NCI-H82 (cell line): ENCODE measurements at regions not wholly inside any gene's neighbourhood (a gene's known extent, or its start where the extent isn't known, plus 50 kb on each side); places are given as distances from the start of the nearest gene placed in this dataset.
"Not testable (repeated sequence)": the region's sequence is repeated elsewhere in the genome, so short reads cannot be mapped to it uniquely, and the experiment has no call there.

Experiments used
- DNase-seq: peaks from one replicate; lab custom pipeline; 2025; lab: John Stamatoyannopoulos, UW

DNA sequence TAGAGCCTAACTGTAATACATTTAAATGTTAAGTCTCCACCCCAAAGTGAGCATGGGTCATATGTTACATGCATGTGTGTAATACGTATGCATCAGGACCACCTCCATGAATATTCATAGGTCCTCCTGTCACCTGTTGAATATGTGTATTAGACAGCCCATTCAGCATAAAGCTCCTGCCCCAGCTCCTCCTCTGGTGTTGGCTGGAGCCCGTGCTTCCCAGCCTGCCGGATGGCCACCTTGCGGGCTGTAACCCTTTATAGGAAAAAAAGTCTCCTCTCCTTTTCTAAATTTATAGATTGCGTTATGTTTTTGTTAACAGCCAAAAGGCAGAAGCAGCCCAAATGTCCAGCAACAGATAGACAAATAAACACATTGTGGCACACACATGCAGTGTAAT, 299.5 kb downstream of the MED10 start:
- no peak for DNase-seq

DNA sequence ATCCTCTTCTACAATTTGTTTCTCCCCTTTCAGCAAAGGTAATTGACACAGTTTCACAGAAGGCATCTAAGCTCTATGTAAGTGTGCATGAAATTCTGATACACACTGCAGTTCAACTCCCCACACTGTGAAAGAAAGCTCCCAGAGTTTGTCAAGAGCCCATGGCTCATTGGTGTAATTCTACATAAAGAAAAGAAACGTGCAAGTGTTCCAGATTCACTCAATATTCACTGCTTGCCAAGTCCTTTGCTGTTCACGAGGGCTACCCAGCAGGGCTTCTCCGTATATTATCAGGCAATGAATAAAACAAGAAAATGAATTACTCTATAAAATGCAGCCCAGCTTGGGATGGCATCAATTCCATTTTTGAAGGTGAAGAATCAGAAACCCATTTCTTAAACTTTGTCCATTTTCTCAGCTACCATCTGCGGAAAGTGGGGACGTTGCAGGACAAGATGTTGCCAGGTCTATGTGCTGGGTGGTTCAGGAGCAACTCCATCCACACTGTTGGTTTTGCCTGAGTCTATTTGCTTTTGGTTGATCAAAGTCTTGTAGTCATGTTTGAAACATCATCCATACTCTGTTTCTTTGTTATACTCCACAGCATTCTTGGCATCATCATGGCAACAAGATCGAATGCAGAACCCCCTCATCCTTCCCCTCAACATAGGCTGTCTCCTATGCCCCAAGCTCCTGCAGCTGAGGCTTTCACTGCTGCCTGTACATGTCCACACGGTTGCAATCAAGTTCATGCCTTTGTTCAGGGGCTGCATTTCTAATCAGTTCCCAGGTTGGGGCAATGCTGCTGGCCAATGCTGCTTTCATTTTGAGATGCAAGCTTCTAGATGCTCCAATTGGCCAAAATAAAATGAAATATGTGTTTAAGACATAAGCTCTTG, 301.8 kb downstream of the MED10 start:
- DNase-seq: no peak

DNA sequence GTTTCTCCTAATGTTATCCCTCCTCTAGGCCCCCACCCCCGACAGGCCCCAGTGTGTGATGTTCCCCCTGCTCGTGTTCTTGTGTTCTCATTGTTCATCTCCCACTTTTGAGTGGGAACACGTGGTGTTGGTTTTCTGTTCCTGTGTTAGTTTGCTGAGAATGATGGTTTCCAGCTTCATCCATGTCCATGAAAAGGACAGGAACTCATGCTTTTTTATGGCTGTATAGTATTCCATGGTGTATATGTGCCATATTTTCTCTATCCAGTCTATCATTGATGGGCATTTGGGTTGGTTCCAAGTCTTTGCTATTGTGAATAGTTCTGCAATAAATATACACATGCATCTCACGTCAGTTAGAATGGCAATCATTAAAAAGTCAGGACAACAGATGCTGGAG, 305.9 kb downstream of the MED10 start:
- DNase-seq: not testable (repeated sequence)

DNA sequence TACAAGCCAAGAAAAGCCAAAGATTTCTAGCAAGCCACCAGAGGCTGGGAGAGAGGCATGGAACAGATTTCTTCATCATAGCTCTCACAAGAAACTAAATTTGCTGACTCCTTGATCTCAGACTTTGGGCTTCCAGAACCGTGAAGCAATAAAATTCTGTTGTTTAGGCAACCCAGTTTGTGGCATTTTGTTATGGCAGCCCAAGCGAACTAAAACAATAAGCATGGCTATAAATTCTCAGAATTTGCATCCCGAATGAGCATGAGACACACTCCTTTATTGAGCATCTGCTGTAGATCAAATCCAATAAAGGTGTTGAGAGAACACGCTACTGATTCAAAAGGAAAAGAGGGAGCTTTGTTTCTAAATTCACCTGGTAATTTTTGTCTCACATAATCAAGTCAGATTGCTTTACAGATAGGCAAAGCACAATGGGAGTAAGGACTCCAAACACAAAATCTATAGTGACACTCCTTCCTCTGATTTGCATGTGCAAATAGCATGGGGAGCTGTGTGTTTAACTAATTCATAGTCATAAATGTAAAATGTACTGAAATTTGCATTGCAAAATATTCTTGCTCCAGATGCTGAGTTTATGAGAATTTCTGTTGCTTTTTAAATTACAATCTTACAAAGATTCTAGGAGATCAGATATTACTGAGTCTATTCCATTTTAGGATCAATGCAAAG, 308.7 kb downstream of the MED10 start:
- no peak for DNase-seq

DNA sequence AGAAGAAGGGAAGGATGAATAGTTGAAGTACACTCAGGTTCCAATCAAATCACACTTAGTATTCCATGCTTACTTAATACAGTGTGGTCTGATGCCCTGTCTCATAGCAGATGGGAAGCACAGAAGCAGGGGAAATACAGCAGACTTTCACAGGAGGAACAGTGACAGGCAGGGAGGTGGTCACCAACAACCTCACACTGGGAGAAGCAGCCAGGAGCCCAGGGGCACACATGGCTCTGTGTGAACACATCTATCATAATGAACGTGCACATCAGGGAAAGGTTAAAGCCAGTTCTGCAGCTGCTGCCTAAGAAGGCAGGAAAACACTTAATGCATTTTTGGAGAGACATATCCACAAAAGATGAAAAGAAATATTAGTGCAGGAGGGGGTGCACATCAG, 312.3 kb downstream of the MED10 start:
- DNase-seq: no peak

DNA sequence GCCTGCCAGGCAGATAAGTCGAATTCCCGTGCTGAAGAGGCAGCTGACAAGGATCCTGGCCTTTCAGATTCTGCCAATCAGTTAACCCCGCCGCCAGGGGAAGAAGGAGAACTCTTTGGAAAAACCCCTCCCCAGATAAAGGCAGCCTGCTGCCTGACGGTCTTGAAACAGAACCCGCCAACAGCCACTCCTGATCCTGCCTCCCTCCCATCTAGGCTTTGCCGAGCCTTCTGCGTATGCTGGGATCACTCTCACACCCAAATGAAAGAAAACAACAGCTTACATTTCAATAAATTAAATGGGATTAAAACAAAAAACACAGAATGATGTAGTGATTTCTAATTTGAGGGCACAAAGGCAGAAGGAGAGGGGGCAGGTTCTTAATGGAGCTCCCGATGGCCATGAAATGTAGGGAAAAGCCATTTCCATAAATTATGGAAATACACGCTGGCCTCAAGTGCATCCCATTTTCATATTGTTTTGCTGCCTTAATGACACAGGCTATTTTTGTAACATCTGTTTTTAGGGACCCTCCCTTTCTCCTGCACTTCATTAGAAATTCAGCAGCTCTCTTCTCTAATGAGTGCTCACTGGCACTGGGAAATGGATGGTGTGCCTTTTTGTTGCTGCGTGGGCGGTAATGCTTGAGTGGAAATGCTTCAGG, 319.1 kb downstream of the MED10 start:
- DNase-seq: no peak

DNA sequence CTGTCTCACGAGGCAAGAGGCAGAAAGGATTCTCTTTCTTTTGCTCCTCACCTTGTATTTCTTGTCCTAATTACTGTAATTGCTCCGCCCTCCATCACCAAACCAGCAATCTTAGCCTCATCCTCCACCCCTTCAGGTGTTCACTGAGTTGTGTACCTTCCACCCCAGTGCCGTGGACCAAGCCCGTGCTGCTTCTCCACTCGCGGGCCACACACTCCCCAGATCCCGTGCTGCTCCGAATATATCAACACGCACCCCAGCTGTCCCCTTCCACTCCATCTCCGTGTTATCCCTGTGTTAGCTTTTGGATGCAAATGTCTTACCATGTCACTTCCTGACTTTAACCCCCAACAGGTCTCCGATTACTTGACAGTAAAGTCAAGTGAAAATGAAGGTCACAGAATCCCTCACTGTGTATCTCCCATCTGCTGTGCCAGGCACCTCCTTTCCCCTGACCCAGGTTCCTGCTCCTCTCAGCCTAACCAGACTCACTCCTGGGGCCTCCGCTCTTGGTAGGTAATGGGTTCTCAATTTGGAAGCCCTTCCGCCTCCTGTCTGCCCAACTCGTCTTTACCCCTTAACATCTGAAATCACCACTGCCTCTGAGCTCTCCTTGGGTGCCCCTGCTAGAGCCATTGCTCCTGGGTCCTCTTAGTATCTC, 320.2 kb downstream of the MED10 start:
- no peak for DNase-seq

DNA sequence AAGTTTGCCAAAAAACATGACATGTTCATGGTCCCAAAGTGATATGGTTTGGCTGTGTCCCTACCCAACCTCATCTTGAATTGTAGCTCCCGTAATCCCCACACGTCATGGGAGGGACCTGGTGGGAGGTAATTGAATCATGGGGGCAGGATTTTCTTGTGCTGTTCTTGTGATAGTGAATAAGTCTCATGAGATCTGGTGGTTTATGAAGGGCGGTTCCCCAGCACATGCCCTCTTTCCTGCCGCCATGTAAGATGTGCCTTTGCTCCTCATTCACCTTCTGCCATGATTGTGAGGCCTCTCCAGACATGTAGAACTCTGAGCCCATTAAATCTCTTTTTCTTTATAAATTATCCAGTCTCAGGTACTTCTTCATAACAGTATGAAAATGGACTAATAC, 322.1 kb downstream of the MED10 start:
- DNase-seq: no peak

DNA sequence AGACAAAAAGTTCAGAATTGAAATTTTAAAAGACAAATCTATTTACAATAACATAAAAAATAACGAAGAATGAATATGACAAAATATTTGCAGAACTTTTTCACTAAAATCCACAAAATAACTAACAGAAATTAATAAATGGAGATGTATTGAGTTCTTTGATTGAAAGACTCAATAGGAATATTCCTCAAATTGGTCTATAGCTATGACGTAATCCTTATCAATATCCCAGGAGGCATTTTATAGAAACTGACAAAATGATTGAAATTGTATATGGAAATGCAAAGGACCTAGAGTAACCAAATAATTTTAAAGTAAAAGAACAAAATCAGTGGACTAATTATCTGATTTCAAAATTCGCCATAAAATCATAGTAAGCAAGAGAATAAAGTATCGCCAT, 328.7 kb downstream of the MED10 start:
- DNase-seq: no peak

DNA sequence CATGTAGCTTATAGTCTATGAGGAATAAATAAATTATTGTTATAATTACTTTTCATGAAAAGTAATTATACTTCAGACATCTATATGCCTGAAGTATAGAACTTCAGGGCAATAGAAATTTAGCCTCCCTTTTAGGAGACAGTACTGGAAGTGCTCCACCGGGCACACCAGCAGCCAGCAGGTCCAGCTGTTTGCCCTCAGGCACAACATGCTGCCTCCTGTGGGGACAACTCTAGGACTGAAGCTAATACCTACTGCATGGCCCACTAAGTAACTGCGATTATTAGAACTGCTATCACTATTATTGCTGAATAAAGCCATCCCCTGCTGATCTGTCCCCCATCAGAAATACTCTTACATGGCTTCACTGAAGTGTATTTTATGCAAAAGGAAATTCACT, 329.6 kb downstream of the MED10 start:
- no peak for DNase-seq

DNA sequence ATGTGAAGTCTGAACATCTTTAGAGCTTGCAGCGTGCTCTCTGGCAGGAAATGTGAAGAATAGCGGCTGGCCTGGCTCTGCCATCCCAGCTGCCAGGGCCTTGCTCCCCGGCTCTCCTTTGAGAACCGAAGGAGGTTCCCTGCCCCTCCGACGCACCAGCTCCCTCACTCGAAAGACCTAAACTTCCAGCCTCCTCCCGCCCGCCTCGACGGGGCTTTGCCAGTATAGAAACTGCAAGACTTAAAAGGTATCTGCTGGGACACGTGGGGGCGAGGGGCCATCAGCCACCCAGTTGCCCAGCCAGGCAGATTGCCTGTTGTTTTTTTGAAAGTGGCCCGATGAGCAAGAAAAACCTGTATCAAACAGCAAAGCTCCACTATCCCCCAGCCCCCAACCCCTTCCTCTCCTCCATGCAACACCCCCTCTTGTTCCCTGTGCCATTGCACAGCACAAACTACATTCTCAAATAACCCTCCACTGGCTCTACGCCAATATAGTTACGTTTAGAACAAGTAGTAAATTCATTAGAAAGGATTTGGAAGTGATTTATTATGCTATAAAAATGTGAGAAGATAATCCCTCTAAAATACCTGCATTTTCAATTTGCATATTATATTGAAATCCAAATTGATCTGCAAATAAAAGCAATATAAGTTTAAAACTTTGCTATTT, 331.9 kb downstream of the MED10 start:
- DNase-seq: peak; percentile 64

DNA sequence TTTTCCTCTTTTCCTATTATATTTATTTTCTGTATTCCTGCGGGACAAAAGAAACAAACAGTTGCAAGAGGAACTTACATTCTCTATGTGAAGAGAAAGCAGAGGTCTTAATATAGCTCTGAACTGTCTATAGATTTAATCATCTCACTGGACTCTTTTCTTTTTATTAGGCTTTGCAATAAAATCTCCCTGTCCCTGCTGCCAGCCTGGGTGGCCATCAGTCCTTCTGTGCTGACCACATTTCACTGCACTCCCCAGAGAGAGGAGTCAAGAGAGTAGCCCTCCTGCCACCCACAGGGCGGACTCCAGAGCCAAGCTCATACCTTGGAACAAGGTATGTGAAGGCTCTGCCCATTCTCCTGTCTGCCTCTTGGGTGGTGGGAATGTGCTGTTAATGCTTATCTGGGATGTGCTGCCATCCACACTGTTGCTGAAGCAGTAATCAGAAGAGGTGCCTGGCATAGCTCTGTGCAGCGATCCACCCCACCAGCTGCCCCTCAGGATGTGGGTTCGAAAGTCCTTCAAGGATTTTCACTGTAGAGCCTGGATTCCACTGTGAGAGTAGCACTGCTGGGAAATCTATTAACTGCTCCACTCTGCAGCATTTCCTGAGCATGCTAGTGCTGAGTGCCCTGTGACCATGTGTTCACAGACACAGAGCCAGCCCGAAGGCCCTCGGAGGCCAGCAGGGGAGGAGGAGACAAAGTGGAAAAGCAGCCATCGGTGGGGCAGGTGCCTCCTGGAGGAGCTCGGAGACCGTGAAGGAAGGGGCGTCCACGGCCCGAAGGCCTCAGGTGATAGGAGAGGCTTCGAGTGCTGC, 334.6 kb downstream of the MED10 start:
- no peak for DNase-seq

DNA sequence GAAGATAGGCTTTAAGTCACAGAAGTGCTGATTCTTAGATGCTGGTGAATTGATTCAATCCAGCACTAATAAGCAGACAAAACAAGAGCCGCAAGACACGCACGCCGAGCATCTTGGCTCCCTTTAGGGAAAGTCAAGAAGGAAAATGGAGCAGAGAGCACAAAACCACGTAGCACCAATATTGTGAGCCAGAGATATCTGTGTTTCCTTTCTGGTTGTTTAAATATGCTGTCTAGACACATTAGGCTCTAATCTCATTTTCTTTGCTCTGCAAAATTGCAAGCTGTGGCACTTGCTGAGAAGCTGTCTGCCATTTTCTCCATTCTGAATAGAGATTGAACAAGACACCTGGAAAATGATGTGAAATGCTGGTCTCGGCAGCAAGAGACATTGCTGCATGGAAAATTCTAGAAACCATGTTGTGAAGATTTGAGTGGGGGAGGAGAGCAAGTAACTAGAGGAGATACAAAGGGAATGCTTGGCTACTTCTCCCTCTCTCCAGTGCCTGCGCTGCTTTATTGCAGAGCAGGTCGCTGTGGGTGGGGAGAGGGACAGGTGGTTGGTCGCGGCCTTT, 336.3 kb downstream of the MED10 start:
- DNase-seq: peak; percentile 21

DNA sequence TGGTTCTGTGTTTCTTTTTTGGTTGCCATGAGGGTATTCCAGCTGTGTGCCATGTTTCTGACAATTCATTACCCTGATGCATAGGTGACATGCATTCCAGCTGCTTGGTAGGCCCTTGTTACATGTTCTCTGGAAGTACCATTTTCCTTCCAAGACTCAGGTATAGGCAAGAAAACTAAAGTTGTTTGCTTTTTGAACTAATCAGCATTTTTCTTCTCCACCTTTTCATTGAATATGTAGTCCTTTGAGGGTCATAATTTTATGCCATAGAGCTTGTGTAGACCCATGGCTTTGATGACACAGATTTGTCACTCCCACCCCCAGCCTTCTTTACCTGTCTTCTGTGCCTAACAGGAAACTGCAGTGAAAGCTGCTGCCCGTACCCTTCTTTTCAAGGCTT, 339.2 kb downstream of the MED10 start:
- DNase-seq: no peak

DNA sequence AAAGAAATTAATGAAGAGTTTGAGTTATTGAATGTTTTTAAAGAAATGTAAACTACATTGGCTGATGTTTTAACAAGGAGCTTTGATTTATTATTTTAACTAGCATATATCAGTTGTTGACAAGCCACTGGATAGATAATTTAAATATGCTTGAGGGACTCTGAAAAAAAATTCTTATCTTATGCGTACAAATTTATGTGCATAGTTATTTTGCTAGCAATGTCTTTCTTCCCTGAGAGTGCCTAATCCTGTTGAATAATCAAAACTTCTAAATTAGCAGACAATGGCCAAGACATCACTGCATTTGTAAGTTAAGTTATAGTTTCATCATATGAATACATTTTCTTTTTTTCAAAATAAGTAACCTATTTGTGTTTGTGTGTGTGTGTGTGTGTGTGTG, 342.3 kb downstream of the MED10 start:
- DNase-seq: no peak

DNA sequence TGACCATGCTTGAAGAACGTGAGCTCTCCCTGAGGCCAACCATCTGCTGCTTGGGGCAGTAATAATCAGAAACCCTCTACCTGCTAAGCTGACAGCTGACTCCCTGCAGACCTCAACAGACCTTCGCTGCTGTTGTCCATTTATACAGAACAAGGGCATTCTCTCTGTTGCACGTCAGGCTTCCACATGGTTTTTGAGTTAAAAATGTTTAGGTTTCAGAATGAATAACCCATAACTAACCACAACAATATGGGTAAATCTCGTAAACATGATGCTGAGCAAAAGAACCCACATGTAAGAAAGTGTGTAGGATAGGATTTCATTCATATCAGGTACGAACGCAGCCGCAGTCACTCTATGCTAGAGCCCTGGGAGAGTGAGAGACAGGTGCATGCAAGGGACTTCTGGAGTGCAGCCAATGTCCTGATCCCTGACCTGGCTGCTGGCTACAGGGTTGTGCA, 348.5 kb downstream of the MED10 start:
- no peak for DNase-seq

DNA sequence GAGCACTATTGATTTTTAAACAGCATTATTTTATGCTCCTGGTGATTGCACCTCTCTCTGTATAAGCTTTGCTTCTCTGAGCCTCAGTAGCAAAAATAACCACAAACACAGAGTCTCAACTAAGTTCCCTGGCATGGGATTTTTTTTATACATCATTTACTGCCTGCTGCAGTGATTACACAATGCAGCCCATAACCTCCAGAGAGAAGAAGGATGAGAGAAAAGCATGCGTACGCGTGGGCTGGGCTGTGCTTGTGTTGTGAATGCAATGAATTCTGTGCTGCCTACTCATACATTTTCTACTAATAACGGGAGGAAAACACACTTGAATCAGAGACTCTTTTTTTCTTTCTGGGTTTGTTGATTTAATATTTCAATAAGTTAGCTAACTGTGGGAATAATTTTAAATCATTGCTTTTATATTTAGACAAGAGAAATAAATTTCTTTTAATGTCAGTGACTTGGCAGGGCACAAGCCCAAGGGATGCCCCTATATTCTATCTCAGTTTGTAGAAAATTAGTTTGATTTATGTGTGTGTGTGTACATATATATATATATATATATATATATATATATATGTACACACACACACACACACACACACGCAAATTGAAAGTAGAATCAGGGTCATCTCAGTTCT, 351.5 kb downstream of the MED10 start:
- no peak for DNase-seq

DNA sequence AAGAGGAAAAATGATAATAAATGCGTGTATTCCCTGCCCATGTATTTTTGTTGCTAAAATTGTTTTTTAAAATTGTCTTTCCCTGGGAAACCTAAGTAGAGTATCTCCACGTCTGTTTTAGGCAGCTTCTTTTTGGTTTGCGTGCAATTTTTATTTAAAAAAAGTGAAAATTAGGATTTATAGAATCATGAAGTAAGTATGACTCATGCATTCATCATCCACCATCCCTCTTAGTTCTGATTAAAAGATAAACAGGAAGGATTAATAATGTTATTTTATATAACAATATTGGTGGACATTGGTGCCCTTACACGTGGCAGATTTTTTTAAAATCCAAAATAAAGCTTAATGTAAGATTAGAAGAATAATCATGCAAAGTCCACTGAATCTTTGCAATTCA, 358.7 kb downstream of the MED10 start:
- DNase-seq: no peak

DNA sequence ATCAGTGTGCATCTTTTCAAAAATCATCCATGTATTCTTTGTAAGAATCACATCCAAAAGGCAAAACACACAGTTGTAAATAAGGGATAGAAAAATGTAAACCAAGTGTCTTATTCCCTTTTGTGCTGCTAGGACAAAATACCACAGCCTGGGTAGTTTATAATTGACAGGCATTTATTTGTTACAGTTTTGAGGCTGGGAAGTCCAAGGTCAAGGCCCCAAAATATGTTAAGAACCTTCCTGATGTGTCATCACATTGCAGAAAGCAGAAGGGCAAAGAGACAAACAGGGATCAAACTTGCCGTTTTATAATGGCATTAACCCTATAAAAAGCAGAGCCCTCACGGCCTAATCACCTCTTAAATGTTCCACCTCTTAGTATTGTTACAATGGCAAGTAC, 364.8 kb downstream of the MED10 start:
- DNase-seq: no peak

DNA sequence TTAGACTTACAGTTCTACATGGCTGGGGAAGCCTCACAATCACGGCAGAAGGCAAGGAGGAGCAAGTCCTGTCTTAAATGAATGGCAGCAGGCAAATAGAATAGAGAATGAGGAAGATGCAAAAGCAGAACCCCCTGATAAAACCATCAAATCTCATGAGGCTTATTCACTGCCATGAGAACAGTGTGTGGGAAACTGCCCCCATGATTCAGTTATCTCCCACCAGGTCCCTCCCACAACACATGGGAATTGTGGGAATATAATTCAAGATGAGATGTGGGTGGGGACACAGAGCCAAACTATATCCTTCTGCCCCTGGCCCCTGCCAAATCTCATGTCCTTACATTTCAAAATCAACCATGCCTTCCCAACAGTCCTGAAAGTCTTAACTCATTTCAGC, 367.1 kb downstream of the MED10 start:
- DNase-seq: no peak
